WERI-Rb-1 (cell line): ENCODE measurements at regions not wholly inside any gene's neighbourhood (a gene's known extent, or its start where the extent isn't known, plus 50 kb on each side); places are given as distances from the start of the nearest gene placed in this dataset.

Experiments used
- DNase-seq: peaks from one replicate; pipeline ENCODE4 v3.0.0-alpha.2; 2020
- H3K27ac ChIP-seq: fragments of 250-450 bp; sonication (Bioruptor Pico); 2 replicates; pipeline ENCODE4 v1.5.1; 2020; ENCODE audit warnings: mild to moderate bottlenecking, moderate library complexity
- H3K27me3 ChIP-seq: fragments of 250-450 bp; sonication (Bioruptor Pico); 2 replicates; pipeline ENCODE4 v1.5.1; 2021; ENCODE audit warnings: mild to moderate bottlenecking, low read depth, moderate library complexity; ENCODE audit not compliant: insufficient read depth, severe bottlenecking
- H3K36me3 ChIP-seq: fragments of 250-450 bp; sonication (Bioruptor Pico); 2 replicates; pipeline ENCODE4 v1.5.1; 2020; ENCODE audit warnings: mild to moderate bottlenecking, moderate library complexity
- H3K4me3 ChIP-seq: 2 replicates; pipeline ENCODE4 v1.5.1; 2011; ENCODE audit warnings: low read depth, mild to moderate bottlenecking, control low read depth, low read length
- H3K9me3 ChIP-seq: fragments of 250-450 bp; sonication (Bioruptor Pico); 2 replicates; pipeline ENCODE4 v1.5.1; 2021; ENCODE audit warnings: mild to moderate bottlenecking, moderate library complexity; ENCODE audit not compliant: severe bottlenecking
- CTCF ChIP-seq: IDR thresholded peaks from 2 replicates; pipeline ENCODE4 v1.5.1; 2011; ENCODE audit warnings: low read depth, mild to moderate bottlenecking, control low read depth, inconsistent platforms, low read length

DNA sequence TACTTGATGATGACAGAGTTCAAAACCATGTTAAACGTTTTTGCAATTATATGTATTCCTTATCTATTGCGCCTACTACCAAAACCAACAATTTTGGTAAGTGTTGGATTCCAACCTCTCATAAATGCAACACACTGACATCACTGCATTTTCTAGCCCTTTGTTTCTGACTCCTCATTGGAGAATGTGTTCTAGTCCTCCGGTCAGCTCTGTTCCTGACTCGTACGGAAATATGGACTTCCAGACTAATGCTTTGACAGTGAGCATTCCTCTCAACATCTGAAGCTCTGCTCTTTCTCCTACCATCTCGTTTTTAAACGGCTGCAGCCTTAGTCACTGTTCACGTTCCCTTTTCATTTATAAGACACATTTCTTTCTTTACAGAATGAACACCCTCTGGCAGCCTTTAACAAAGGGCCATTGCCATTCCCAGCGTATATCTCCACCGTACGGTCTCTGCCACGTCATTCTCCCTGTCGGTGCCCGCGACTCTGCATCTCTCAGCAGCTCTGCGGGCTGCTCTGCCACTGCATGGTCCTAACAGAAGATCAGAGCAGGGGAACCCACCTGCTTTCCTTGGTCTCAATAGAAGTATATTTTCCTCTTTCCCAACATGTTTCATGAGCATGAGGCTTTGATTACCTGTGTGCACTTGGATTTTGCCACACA lies 103.0 kb upstream of the SYNDIG1 start:
- H3K27ac ChIP-seq = no peak overlapping the region
- no peak for TF ChIP-seq CTCF
- DNase-seq = no peak
- no peaks in the 10 kb centered on the region for H3K36me3 ChIP-seq
- no peaks in the 10 kb centered on the region for H3K27me3 ChIP-seq
- H3K4me3 ChIP-seq = no peak overlapping the region
- peaks cover 11% of the 10 kb centered on the region for H3K9me3 ChIP-seq

DNA sequence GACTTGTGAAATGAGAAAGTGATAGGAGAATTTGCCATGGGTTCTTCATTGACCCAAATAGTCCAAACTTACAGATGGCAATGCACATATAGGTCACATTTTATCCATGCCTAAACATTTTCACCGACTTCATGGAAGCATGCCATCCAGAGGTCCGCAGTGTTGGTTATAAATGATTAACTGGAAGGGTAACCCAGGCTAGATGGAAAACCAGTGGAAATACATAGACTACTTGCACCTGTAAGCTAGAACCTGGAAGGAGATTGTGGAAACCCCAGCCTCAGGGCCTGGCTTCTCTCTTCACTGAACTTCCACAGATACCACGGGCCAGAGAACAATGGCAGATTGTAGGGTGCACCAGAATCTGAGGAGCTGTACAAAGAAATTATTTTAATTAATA lies 103.8 kb upstream of the SYNDIG1 start:
- no peak for TF ChIP-seq CTCF
- DNase-seq = no peak
- H3K36me3 ChIP-seq = no peaks in the 10 kb centered on the region
- no peaks in the 10 kb centered on the region for H3K27me3 ChIP-seq
- no peak overlapping the region for H3K27ac ChIP-seq
- H3K9me3 ChIP-seq = peaks cover 11% of the 10 kb centered on the region
- H3K4me3 ChIP-seq = no peak overlapping the region

DNA sequence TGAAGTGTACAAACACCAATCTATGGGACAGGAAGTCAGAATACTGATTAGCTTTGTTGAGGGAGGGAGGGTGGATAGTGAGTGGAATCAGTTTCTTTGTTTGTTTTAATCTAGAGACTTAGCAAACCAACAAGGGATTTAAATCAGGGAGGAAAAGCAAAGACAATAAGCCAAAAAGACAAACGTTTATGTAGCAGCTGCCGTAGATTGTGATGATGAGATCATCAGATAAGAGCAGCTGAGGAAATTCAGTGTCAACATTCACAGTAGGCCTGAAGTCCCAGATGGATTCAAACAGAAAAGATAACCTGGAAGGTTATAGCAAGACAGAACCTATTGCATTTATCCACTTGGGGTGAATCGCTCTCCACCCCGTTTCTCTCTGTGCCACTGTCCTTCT lies 104.9 kb upstream of the SYNDIG1 start:
- peak overlapping the region; percentile 46 for H3K27ac ChIP-seq

DNA sequence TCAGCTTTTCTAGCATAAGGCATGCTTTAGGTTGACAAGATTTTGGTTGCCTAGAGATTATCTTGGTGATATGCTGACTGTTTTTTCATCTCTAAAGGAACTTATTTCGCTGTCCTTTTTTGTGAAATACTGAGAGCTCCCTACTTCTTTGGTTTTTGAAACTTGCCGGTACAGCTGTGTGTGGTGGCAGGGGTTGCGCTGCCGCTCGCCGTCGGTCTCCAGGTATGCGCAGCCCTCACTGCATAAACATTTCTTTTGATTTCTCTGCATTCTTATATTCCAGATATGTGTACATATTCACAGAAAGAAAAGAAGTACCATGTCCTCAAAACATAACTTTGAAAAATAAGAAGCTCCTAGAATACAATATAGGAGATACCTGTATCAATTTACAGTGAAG lies 106.4 kb upstream of the SYNDIG1 start:
- no peak overlapping the region for H3K27ac ChIP-seq
- H3K4me3 ChIP-seq = no peak overlapping the region
- peaks cover 11% of the 10 kb centered on the region for H3K9me3 ChIP-seq
- TF ChIP-seq CTCF = no peak
- H3K27me3 ChIP-seq = no peaks in the 10 kb centered on the region
- no peak for DNase-seq
- H3K36me3 ChIP-seq = no peaks in the 10 kb centered on the region

More for the DNA sequence above, 104.9 kb upstream of the SYNDIG1 start:
- no peak for DNase-seq
- no peak for TF ChIP-seq CTCF
- Histone ChIP-seq H3K27me3 (no peaks in the 10 kb centered on the region), H3K4me3 (no peak overlapping the region), H3K36me3 (no peaks in the 10 kb centered on the region), H3K9me3 (peaks cover 11% of the 10 kb centered on the region)

- H3K27me3 ChIP-seq = no peaks in the 10 kb centered on the region
- no peak for DNase-seq
- no peak overlapping the region for H3K27ac ChIP-seq
- no peaks in the 10 kb centered on the region for H3K36me3 ChIP-seq
- no peak for TF ChIP-seq CTCF
- H3K9me3 ChIP-seq = peaks cover 11% of the 10 kb centered on the region
- no peak overlapping the region for H3K4me3 ChIP-seq
These were observed 107.3 kb upstream of the SYNDIG1 start for GRCh38 chr20:24362080-24362479.

DNA sequence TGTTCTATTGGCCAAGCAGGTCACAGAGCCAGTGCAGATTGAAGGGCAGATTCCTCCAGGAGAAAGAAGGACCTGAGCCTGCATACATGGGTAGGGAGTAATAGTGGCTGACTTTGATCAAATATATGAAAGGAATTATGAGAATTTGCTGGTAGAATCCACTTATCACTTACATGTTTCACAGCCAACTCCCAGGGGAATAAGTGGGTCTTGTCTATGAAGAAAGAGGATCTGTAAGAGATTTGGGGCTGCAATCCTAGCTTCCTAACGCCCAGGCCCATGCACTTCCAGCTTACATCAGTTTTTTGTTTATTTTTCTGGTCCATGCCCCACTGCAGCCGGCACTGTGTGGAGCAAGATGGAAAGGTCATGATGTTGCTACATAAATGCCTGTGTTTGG lies 107.9 kb upstream of the SYNDIG1 start:
- H3K27me3 ChIP-seq = no peaks in the 10 kb centered on the region
- no peaks in the 10 kb centered on the region for H3K36me3 ChIP-seq
- H3K27ac ChIP-seq = no peak overlapping the region
- H3K9me3 ChIP-seq = peaks cover 11% of the 10 kb centered on the region
- no peak for TF ChIP-seq CTCF
- DNase-seq = no peak
- no peak overlapping the region for H3K4me3 ChIP-seq
